ENCODE measurements at regions not wholly inside any gene's neighbourhood (a gene's known extent, or its start where the extent isn't known, plus 50 kb on each side); places are given as distances from the start of the nearest gene placed in this dataset.

- Histone ChIP-seq H3K27ac (ENCODE audit: low read depth, low read length) (no peak overlapping the region), H3K4me1 (ENCODE audit: control insufficient read depth in 1 of 2, insufficient read depth in 2 of 2, low read length in 2 of 2) (no peaks in the 10 kb centered on the region), H3K23ac (ENCODE audit: low read length) (no peak overlapping the region), H3K4ac (ENCODE audit: low read depth, low read length) (no peak overlapping the region), H3K14ac (ENCODE audit: low read length) (no peak overlapping the region), H4K91ac (ENCODE audit: low read depth, low read length) (no peak overlapping the region), H4K12ac (ENCODE audit: low read depth, low read length) (no peak overlapping the region), H3K4me3 (ENCODE audit: low read depth, low read length) (no peak overlapping the region), H3K27me3 (ENCODE audit: insufficient read depth, low read length) (no peaks in the 10 kb centered on the region), H3K79me2 (ENCODE audit: control insufficient read depth, insufficient read depth, low read length, poor library complexity) (no peaks in the 10 kb centered on the region), H2AFZ (ENCODE audit: insufficient read depth, low read length, poor library complexity) (no peak overlapping the region), H4K8ac (ENCODE audit: low read depth, low read length) (no peak overlapping the region), H3K18ac (ENCODE audit: low read length) (no peak overlapping the region), H2BK5ac (ENCODE audit: low read depth, low read length, poor library complexity) (no peak overlapping the region), H3K36me3 (ENCODE audit: control insufficient read depth in 1 of 2, insufficient read depth in 2 of 2, low read length in 2 of 2) (no peaks in the 10 kb centered on the region), H2AK5ac (ENCODE audit: low read length) (no peak overlapping the region), H3K9me3 (ENCODE audit: insufficient read depth, low read depth, low read length) (no peaks in the 10 kb centered on the region), H3K9ac (ENCODE audit: low read length) (no peak overlapping the region), H2BK120ac (ENCODE audit: insufficient read depth, low read length, poor library complexity) (no peak overlapping the region), H3K4me2 (ENCODE audit: low read length) (no peak overlapping the region), H2BK12ac (ENCODE audit: low read length) (no peak overlapping the region), H3K79me1 (ENCODE audit: low read length) (no peaks in the 10 kb centered on the region)
- WGBS (ENCODE audit: extremely low coverage, insufficient coverage, insufficient read length), result no CpG with 5 or more reads among the region's 5 CpGs
- no peak for DNase-seq
These were observed 233.0 kb upstream of the PRKD1 start for GRCh38 chr14:30160608-30161007.

GRCh38 chr14:30162066-30162465 is 234.4 kb upstream of the PRKD1 start:
- Histone ChIP-seq H3K9me3 (ENCODE audit: insufficient read depth, low read depth, low read length) (no peaks in the 10 kb centered on the region), H3K23ac (ENCODE audit: low read length) (no peak overlapping the region), H2AFZ (ENCODE audit: insufficient read depth, low read length, poor library complexity) (no peak overlapping the region), H3K27ac (ENCODE audit: low read depth, low read length) (no peak overlapping the region), H3K4me1 (ENCODE audit: control insufficient read depth in 1 of 2, insufficient read depth in 2 of 2, low read length in 2 of 2) (no peaks in the 10 kb centered on the region), H3K18ac (ENCODE audit: low read length) (no peak overlapping the region), H3K4me2 (ENCODE audit: low read length) (no peak overlapping the region), H4K91ac (ENCODE audit: low read depth, low read length) (no peak overlapping the region), H2BK120ac (ENCODE audit: insufficient read depth, low read length, poor library complexity) (no peak overlapping the region), H3K27me3 (ENCODE audit: insufficient read depth, low read length) (no peaks in the 10 kb centered on the region), H3K4me3 (ENCODE audit: low read depth, low read length) (no peak overlapping the region), H2AK5ac (ENCODE audit: low read length) (no peak overlapping the region), H3K79me1 (ENCODE audit: low read length) (no peaks in the 10 kb centered on the region), H4K8ac (ENCODE audit: low read depth, low read length) (no peak overlapping the region), H3K14ac (ENCODE audit: low read length) (no peak overlapping the region), H3K9ac (ENCODE audit: low read length) (no peak overlapping the region), H2BK5ac (ENCODE audit: low read depth, low read length, poor library complexity) (no peak overlapping the region), H3K4ac (ENCODE audit: low read depth, low read length) (no peak overlapping the region), H3K79me2 (ENCODE audit: control insufficient read depth, insufficient read depth, low read length, poor library complexity) (no peaks in the 10 kb centered on the region), H2BK12ac (ENCODE audit: low read length) (no peak overlapping the region), H3K36me3 (ENCODE audit: control insufficient read depth in 1 of 2, insufficient read depth in 2 of 2, low read length in 2 of 2) (no peaks in the 10 kb centered on the region), H4K12ac (ENCODE audit: low read depth, low read length) (no peak overlapping the region)
- DNase-seq, result no peak
- no CpG with 5 or more reads among the region's 1 CpG for WGBS (ENCODE audit: extremely low coverage, insufficient coverage, insufficient read length)

DNA sequence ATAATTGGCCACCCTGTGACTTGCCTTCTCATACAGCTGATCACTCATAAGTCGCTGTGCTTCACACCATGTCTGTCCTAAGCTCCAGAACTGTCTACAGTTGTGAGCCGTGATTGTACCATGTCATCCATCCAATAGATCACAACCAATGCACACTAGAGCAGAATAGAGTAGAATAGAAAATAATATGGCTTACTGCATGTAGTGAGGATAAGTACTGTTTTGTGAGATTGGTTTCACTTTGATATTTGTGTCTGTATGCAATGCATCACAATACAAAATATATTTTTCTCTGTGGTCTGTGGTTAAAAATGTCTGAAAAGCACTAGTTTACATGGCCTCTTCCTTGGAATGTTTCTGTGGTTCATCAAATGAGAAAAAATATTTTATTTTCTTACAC is 237.6 kb upstream of the PRKD1 start:
- H3K79me1 ChIP-seq (ENCODE audit: low read length), result no peaks in the 10 kb centered on the region
- no peaks in the 10 kb centered on the region for H3K36me3 ChIP-seq (ENCODE audit: control insufficient read depth in 1 of 2, insufficient read depth in 2 of 2, low read length in 2 of 2)
- no CpG with 5 or more reads among the region's 2 CpGs for WGBS (ENCODE audit: extremely low coverage, insufficient coverage, insufficient read length)
- no peak overlapping the region for H3K23ac ChIP-seq (ENCODE audit: low read length)
- no peak overlapping the region for H2BK12ac ChIP-seq (ENCODE audit: low read length)
- H3K27me3 ChIP-seq (ENCODE audit: insufficient read depth, low read length), result no peaks in the 10 kb centered on the region
- no peak overlapping the region for H4K8ac ChIP-seq (ENCODE audit: low read depth, low read length)
- H2AFZ ChIP-seq (ENCODE audit: insufficient read depth, low read length, poor library complexity), result no peak overlapping the region
- H3K18ac ChIP-seq (ENCODE audit: low read length), result no peak overlapping the region
- no peak overlapping the region for H3K4ac ChIP-seq (ENCODE audit: low read depth, low read length)
- H3K14ac ChIP-seq (ENCODE audit: low read length), result no peak overlapping the region
- H2AK5ac ChIP-seq (ENCODE audit: low read length), result no peak overlapping the region
- H4K91ac ChIP-seq (ENCODE audit: low read depth, low read length), result no peak overlapping the region
- no peaks in the 10 kb centered on the region for H3K4me1 ChIP-seq (ENCODE audit: control insufficient read depth in 1 of 2, insufficient read depth in 2 of 2, low read length in 2 of 2)
- H3K27ac ChIP-seq (ENCODE audit: low read depth, low read length), result no peak overlapping the region
- no peak overlapping the region for H4K12ac ChIP-seq (ENCODE audit: low read depth, low read length)
- no peak for DNase-seq
- H3K4me2 ChIP-seq (ENCODE audit: low read length), result no peak overlapping the region
- peaks cover 5% of the 10 kb centered on the region for H3K9me3 ChIP-seq (ENCODE audit: insufficient read depth, low read depth, low read length)
- H3K79me2 ChIP-seq (ENCODE audit: control insufficient read depth, insufficient read depth, low read length, poor library complexity), result no peaks in the 10 kb centered on the region
- H2BK5ac ChIP-seq (ENCODE audit: low read depth, low read length, poor library complexity), result no peak overlapping the region
- H3K4me3 ChIP-seq (ENCODE audit: low read depth, low read length), result no peak overlapping the region
- H2BK120ac ChIP-seq (ENCODE audit: insufficient read depth, low read length, poor library complexity), result no peak overlapping the region
- no peak overlapping the region for H3K9ac ChIP-seq (ENCODE audit: low read length)

- Histone ChIP-seq H3K4me3 (ENCODE audit: low read depth, low read length) (no peak overlapping the region), H4K91ac (ENCODE audit: low read depth, low read length) (no peak overlapping the region), H3K4me1 (ENCODE audit: control insufficient read depth in 1 of 2, insufficient read depth in 2 of 2, low read length in 2 of 2) (no peaks in the 10 kb centered on the region), H2AFZ (ENCODE audit: insufficient read depth, low read length, poor library complexity) (no peak overlapping the region), H4K8ac (ENCODE audit: low read depth, low read length) (no peak overlapping the region), H3K79me2 (ENCODE audit: control insufficient read depth, insufficient read depth, low read length, poor library complexity) (no peaks in the 10 kb centered on the region), H4K12ac (ENCODE audit: low read depth, low read length) (no peak overlapping the region), H3K23ac (ENCODE audit: low read length) (no peak overlapping the region), H3K27me3 (ENCODE audit: insufficient read depth, low read length) (no peaks in the 10 kb centered on the region), H2BK5ac (ENCODE audit: low read depth, low read length, poor library complexity) (no peak overlapping the region), H3K4ac (ENCODE audit: low read depth, low read length) (no peak overlapping the region), H3K4me2 (ENCODE audit: low read length) (no peak overlapping the region), H3K9me3 (ENCODE audit: insufficient read depth, low read depth, low read length) (no peaks in the 10 kb centered on the region), H2BK12ac (ENCODE audit: low read length) (no peak overlapping the region), H2BK120ac (ENCODE audit: insufficient read depth, low read length, poor library complexity) (no peak overlapping the region), H3K27ac (ENCODE audit: low read depth, low read length) (no peak overlapping the region), H2AK5ac (ENCODE audit: low read length) (no peak overlapping the region), H3K36me3 (ENCODE audit: control insufficient read depth in 1 of 2, insufficient read depth in 2 of 2, low read length in 2 of 2) (no peaks in the 10 kb centered on the region), H3K9ac (ENCODE audit: low read length) (no peak overlapping the region), H3K18ac (ENCODE audit: low read length) (no peak overlapping the region), H3K79me1 (ENCODE audit: low read length) (no peaks in the 10 kb centered on the region), H3K14ac (ENCODE audit: low read length) (no peak overlapping the region)
- no peak for DNase-seq
- no CpG with 5 or more reads among the region's 1 CpG for WGBS (ENCODE audit: extremely low coverage, insufficient coverage, insufficient read length)
These were observed 250.1 kb upstream of the PRKD1 start for GRCh38 chr14:30177781-30178180.
